Stomach (tissue), 4 donors: ENCODE measurements at regions not wholly inside any gene's neighbourhood (a gene's known extent, or its start where the extent isn't known, plus 50 kb on each side); places are given as distances from the start of the nearest gene placed in this dataset.

Source experiments
- CTCF ChIP-seq, 7 experiments: fragments of 450-650 bp in 4 of 7; fragments of 200-600 bp in 3 of 7; sonication (generic) in 3 of 7; IDR thresholded peaks; one replicate each; pipeline ENCODE4 v1.5.1; 2016 to 2019; ENCODE audit warnings: antibody characterized with exemption in 7 of 7, control low read depth in 2 of 7, mild to moderate bottlenecking in 1 of 7
- EP300 ChIP-seq: sonication (generic); formaldehyde crosslinking; IDR thresholded peaks from one replicate; pipeline ENCODE4 v1.6.1; 2017; ENCODE audit warnings: antibody characterized with exemption
- POLR2A ChIP-seq, 4 donors: fragments of 450-650 bp; IDR thresholded peaks; one replicate each; pipeline ENCODE4 v1.6.1; 2016; ENCODE audit warnings: antibody characterized with exemption in 4 of 4, control low read depth in 2 of 4, mild to moderate bottlenecking in 1 of 4, moderate library complexity in 1 of 4
- POLR2AphosphoS5 ChIP-seq, 3 donors: sonication (generic); formaldehyde crosslinking; IDR thresholded peaks; one replicate each; pipeline ENCODE4 v1.6.1; 2016; ENCODE audit warnings: antibody characterized with exemption in 3 of 3

GRCh38 chr5:25858019-25858418 is 1180.4 kb downstream of the CDH9 start:
- TF ChIP-seq CTCF (IDR thresholded peaks at IDR 0.05), result no peak
- no peak for TF ChIP-seq EP300
- TF ChIP-seq POLR2AphosphoS5 (IDR thresholded peaks at IDR 0.05), result no peak
- no peak for TF ChIP-seq POLR2A (IDR thresholded peaks at IDR 0.05)
